Esophagus (tissue), 2 donors: ENCODE measurements at regions not wholly inside any gene's neighbourhood (a gene's known extent, or its start where the extent isn't known, plus 50 kb on each side); places are given as distances from the start of the nearest gene placed in this dataset.

ENCODE experiments used
- H3K27ac ChIP-seq, 2 donors: one replicate each; pipeline ENCODE4 v1.5.1; 2013; ENCODE audit warnings: low read depth in 2 of 2, mild to moderate bottlenecking in 2 of 2, inconsistent platforms in 1 of 2, low read length in 1 of 2, moderate library complexity in 1 of 2
- H3K27me3 ChIP-seq, 2 donors: one replicate each; pipeline ENCODE4 v1.6.1; 2013; ENCODE audit warnings: low read length in 2 of 2, control low read depth in 1 of 2, mild to moderate bottlenecking in 1 of 2; ENCODE audit not compliant: insufficient read depth in 2 of 2, control insufficient read depth in 1 of 2
- H3K36me3 ChIP-seq, 2 donors: one replicate each; pipeline ENCODE4 v1.6.1; 2013; ENCODE audit warnings: low read length in 1 of 2; ENCODE audit not compliant: control insufficient read depth in 2 of 2, insufficient read depth in 2 of 2
- H3K4me1 ChIP-seq, 2 donors: one replicate each; pipeline ENCODE4 v1.6.1; 2013; ENCODE audit warnings: low read length in 1 of 2; ENCODE audit not compliant: control insufficient read depth in 2 of 2, insufficient read depth in 2 of 2
- H3K4me3 ChIP-seq, 2 donors: one replicate each; pipeline ENCODE4 v1.5.1; 2013; ENCODE audit warnings: low read length in 2 of 2, mild to moderate bottlenecking in 2 of 2, low read depth in 1 of 2, moderate library complexity in 1 of 2
- H3K9me3 ChIP-seq, 2 donors: one replicate each; pipeline ENCODE4 v1.6.1; 2013; ENCODE audit warnings: mild to moderate bottlenecking in 2 of 2, low read depth in 1 of 2, low read length in 1 of 2, moderate library complexity in 1 of 2; ENCODE audit not compliant: control insufficient read depth in 2 of 2, insufficient read depth in 1 of 2
- WGBS, 2 donors: extraction: QIAGEN DNeasy Blood & Tissue Kit; methylation state at CpG; one replicate each; pipeline ENCODE4 v1.1.7; 2013; 5-methylcytosine and 5-hydroxymethylcytosine counted together
- donor health status: healthy with polysubstance abuse.
- donor health status: Bipolar disorder and iron deficiency.

- H3K27me3 ChIP-seq, result peaks cover 0 to 4% of the 10 kb centered on the region in 2 donors
- 46 to 52% methylated on average over 5 of the region's 5 CpGs for WGBS, 2 donors
- H3K27ac ChIP-seq, result no peak overlapping the region
- no peaks in the 10 kb centered on the region for H3K9me3 ChIP-seq
- peaks cover 0 to 2% of the 10 kb centered on the region in 2 donors for H3K4me1 ChIP-seq
- H3K4me3 ChIP-seq, result no peak overlapping the region
- no peaks in the 10 kb centered on the region for H3K36me3 ChIP-seq
These were observed 138.9 kb upstream of the LYZL1 start for GRCh38 chr10:29150010-29150409.

GRCh38 chr10:29151005-29151404, 137.9 kb upstream of the LYZL1 start:
- H3K27me3 ChIP-seq, result peaks cover 0 to 4% of the 10 kb centered on the region in 2 donors
- WGBS, 2 donors, result 88 to 94% methylated on average over 1 of the region's 1 CpG
- no peak overlapping the region for H3K27ac ChIP-seq
- no peak overlapping the region for H3K4me3 ChIP-seq
- H3K9me3 ChIP-seq, result no peaks in the 10 kb centered on the region
- H3K36me3 ChIP-seq, result no peaks in the 10 kb centered on the region
- peaks cover 0 to 2% of the 10 kb centered on the region in 2 donors for H3K4me1 ChIP-seq

GRCh38 chr10:29157321-29157720, 131.5 kb upstream of the LYZL1 start:
- peaks cover 0 to under 1% of the 10 kb centered on the region in 2 donors for H3K27me3 ChIP-seq
- WGBS, 2 donors, result 62 to 68% methylated on average over 2 of the region's 2 CpGs
- H3K4me1 ChIP-seq, result peaks cover 0 to 5% of the 10 kb centered on the region in 2 donors
- H3K4me3 ChIP-seq, result no peak overlapping the region
- no peaks in the 10 kb centered on the region for H3K9me3 ChIP-seq
- H3K27ac ChIP-seq, result no peak overlapping the region
- H3K36me3 ChIP-seq, result no peaks in the 10 kb centered on the region

- no peak overlapping the region for H3K27ac ChIP-seq
- no peaks in the 10 kb centered on the region for H3K27me3 ChIP-seq
- no peaks in the 10 kb centered on the region for H3K36me3 ChIP-seq
- peaks cover 0 to 5% of the 10 kb centered on the region in 2 donors for H3K4me1 ChIP-seq
- H3K4me3 ChIP-seq, result no peak overlapping the region
- WGBS, 2 donors, result 87 to 92% methylated on average over 4 of the region's 4 CpGs
- H3K9me3 ChIP-seq, result no peaks in the 10 kb centered on the region
These were observed 130.8 kb upstream of the LYZL1 start for GRCh38 chr10:29158066-29158465.

GRCh38 chr10:29160150-29160617, 128.7 kb upstream of the LYZL1 start:
- Histone ChIP-seq H3K4me3 (no peak overlapping the region), H3K36me3 (no peaks in the 10 kb centered on the region), H3K4me1 (peaks cover 0 to 5% of the 10 kb centered on the region in 2 donors), H3K9me3 (no peaks in the 10 kb centered on the region), H3K27ac (no peak overlapping the region), H3K27me3 (no peaks in the 10 kb centered on the region)
- WGBS, 2 donors, result 66 to 79% methylated on average over 7 of the region's 7 CpGs

GRCh38 chr10:29163746-29164145, 125.1 kb upstream of the LYZL1 start:
- no peak overlapping the region for H3K4me3 ChIP-seq
- no peaks in the 10 kb centered on the region for H3K9me3 ChIP-seq
- no peak overlapping the region for H3K27ac ChIP-seq
- H3K36me3 ChIP-seq, result no peaks in the 10 kb centered on the region
- H3K27me3 ChIP-seq, result no peaks in the 10 kb centered on the region
- peaks cover 0 to 3% of the 10 kb centered on the region in 2 donors for H3K4me1 ChIP-seq
- 40 to 59% methylated on average over 2 of the region's 2 CpGs for WGBS, 2 donors

GRCh38 chr10:29166713-29167112, 122.2 kb upstream of the LYZL1 start:
- no peak overlapping the region for H3K4me3 ChIP-seq
- no peaks in the 10 kb centered on the region for H3K4me1 ChIP-seq
- WGBS, 2 donors, result 81 to 84% methylated on average over 4 of the region's 4 CpGs
- no peaks in the 10 kb centered on the region for H3K27me3 ChIP-seq
- H3K27ac ChIP-seq, result no peak overlapping the region
- peaks cover 0 to 2% of the 10 kb centered on the region in 2 donors for H3K36me3 ChIP-seq
- H3K9me3 ChIP-seq, result no peaks in the 10 kb centered on the region

GRCh38 chr10:29169021-29169420, 119.8 kb upstream of the LYZL1 start:
- WGBS, 2 donors, result 71 to 82% methylated on average over 2 of the region's 2 CpGs
- no peaks in the 10 kb centered on the region for H3K9me3 ChIP-seq
- no peaks in the 10 kb centered on the region for H3K27me3 ChIP-seq
- peaks cover 0 to 2% of the 10 kb centered on the region in 2 donors for H3K36me3 ChIP-seq
- no peak overlapping the region for H3K27ac ChIP-seq
- H3K4me3 ChIP-seq, result no peak overlapping the region
- no peaks in the 10 kb centered on the region for H3K4me1 ChIP-seq

- no peaks in the 10 kb centered on the region for H3K9me3 ChIP-seq
- H3K27ac ChIP-seq, result no peak overlapping the region
- H3K36me3 ChIP-seq, result peaks cover 0 to 2% of the 10 kb centered on the region in 2 donors
- WGBS, 2 donors, result 70 to 78% methylated on average over 9 of the region's 9 CpGs
- no peak overlapping the region for H3K4me3 ChIP-seq
- H3K4me1 ChIP-seq, result no peaks in the 10 kb centered on the region
- no peaks in the 10 kb centered on the region for H3K27me3 ChIP-seq
These were observed 117.2 kb upstream of the LYZL1 start for GRCh38 chr10:29171717-29172116.

- Histone ChIP-seq H3K27me3 (no peaks in the 10 kb centered on the region), H3K27ac (no peak overlapping the region), H3K4me3 (no peak overlapping the region), H3K36me3 (peaks cover 0 to 2% of the 10 kb centered on the region in 2 donors), H3K9me3 (no peaks in the 10 kb centered on the region), H3K4me1 (no peaks in the 10 kb centered on the region)
- WGBS, 2 donors, result 76 to 83% methylated on average over 2 of the region's 2 CpGs
These were observed 114.5 kb upstream of the LYZL1 start for GRCh38 chr10:29174389-29174788.
